ENCODE measurements at regions not wholly inside any gene's neighbourhood (a gene's known extent, or its start where the extent isn't known, plus 50 kb on each side); places are given as distances from the start of the nearest gene placed in this dataset.

GRCh38 chr3:74344865-74345440, 269.5 kb downstream of the CNTN3 start:
- TF ChIP-seq CTCF (IDR thresholded peaks at IDR 0.05) (no peak), POLR2AphosphoS5 (IDR thresholded peaks at IDR 0.05) (no peak)

All from prostate gland (tissue), 2 donors.